Panc1 (cell line): ENCODE measurements at regions not wholly inside any gene's neighbourhood (a gene's known extent, or its start where the extent isn't known, plus 50 kb on each side); places are given as distances from the start of the nearest gene placed in this dataset.

Source experiments
- ATAC-seq: fragments of 200-7000 bp; cut with Tn5 transposase; 2 replicates; pipeline ENCODE4 v1.9.1; 2020; ENCODE audit warnings: mild to moderate bottlenecking, moderate library complexity
- BruUV-seq: library from RNA; stranded (reverse); fragments of 400-500 nt; replicated peaks from 2 replicates; lab custom pipeline; 2021; lab: Mats Ljungman, UMichigan
- CTCF ChIA-PET: fragments of 300-600 bp; sonication (Branson Sonifier 250); formaldehyde crosslinking; loops from one replicate; lab custom pipeline; 2022; ENCODE audit warnings: antibody characterized with exemption; lab: Charles Lee
- POLR2A ChIA-PET: fragments of 300-600 bp; sonication (Branson Sonifier 250); formaldehyde crosslinking; loops from one replicate; lab custom pipeline; 2022; ENCODE audit warnings: antibody characterized with exemption; lab: Charles Lee
- DNase-seq: peaks from one replicate; pipeline ENCODE4 v3.0.0-alpha.2; 2010; ENCODE audit warnings: low read depth, low spot score
- H3K27ac ChIP-seq: 2 replicates; pipeline ENCODE4 v1.5.1; 2011; ENCODE audit warnings: mild to moderate bottlenecking, low read length, inconsistent platforms
- H3K27me3 ChIP-seq: fragments of 200-500 bp; sonication (Bioruptor generic); 2 replicates; pipeline ENCODE4 v1.6.0; 2014; ENCODE audit warnings: low read length, inconsistent platforms; ENCODE audit not compliant: control insufficient read depth, insufficient read depth
- H3K36me3 ChIP-seq: fragments of 200-500 bp; sonication (Bioruptor generic); 2 replicates; pipeline ENCODE4 v1.5.1; 2014; ENCODE audit warnings: inconsistent platforms, mild to moderate bottlenecking, low read length, moderate library complexity; ENCODE audit not compliant: control insufficient read depth, insufficient read depth
- H3K4me1 ChIP-seq: 2 replicates; pipeline ENCODE4 v1.5.1; 2011; ENCODE audit warnings: inconsistent platforms, mild to moderate bottlenecking, low read length, moderate library complexity; ENCODE audit not compliant: control insufficient read depth, insufficient read depth
- H3K4me3 ChIP-seq, 2 experiments: 2 replicates each; pipeline ENCODE4 v1.5.1; 2011 to 2012; ENCODE audit warnings: low read depth in 2 of 2, low read length in 2 of 2, mild to moderate bottlenecking in 2 of 2, inconsistent platforms in 1 of 2, moderate library complexity in 1 of 2
- H3K9me3 ChIP-seq: fragments of 200-500 bp; sonication (Bioruptor generic); 2 replicates; pipeline ENCODE4 v1.5.1; 2014; ENCODE audit warnings: low read depth, mild to moderate bottlenecking, inconsistent platforms, low read length, moderate library complexity; ENCODE audit not compliant: control insufficient read depth, insufficient read depth
- CTCF ChIP-seq: fragments of 450-650 bp; IDR thresholded peaks from 2 replicates; pipeline ENCODE4 v1.5.1; 2017; ENCODE audit warnings: mild to moderate bottlenecking
- POLR2AphosphoS5 ChIP-seq: IDR thresholded peaks from 2 replicates; pipeline ENCODE4 v1.6.1; 2012; ENCODE audit warnings: mild to moderate bottlenecking, low read depth, low read length, moderate library complexity
- REST ChIP-seq, 2 experiments: IDR thresholded peaks; 2 replicates each; pipeline ENCODE4 v1.6.1; 2011 to 2012; ENCODE audit warnings: low read depth in 2 of 2, control low read depth in 1 of 2, low read length in 1 of 2, mild to moderate bottlenecking in 1 of 2, moderate library complexity in 1 of 2; ENCODE audit not compliant: insufficient read depth in 1 of 2
- SIN3A ChIP-seq: IDR thresholded peaks from 2 replicates; pipeline ENCODE4 v1.6.1; 2012; ENCODE audit warnings: low read depth, mild to moderate bottlenecking, low read length, moderate library complexity, borderline replicate concordance; ENCODE audit not compliant: insufficient read depth
- TCF7L2 ChIP-seq: IDR thresholded peaks from 2 replicates; pipeline ENCODE4 v1.6.1; 2011; ENCODE audit warnings: mild to moderate bottlenecking, low read depth, low read length, inconsistent platforms
- in situ Hi-C: cut with HindIII; loops from 2 replicates; pipeline ENCODE4 v1.10.0; 2016; ENCODE audit warnings: low sequenced_read_pairs, low pct_unique_long_range_greater_than_20kb
- intact Hi-C: fragments of 100-400 bp; cut with micrococcal nuclease; formaldehyde crosslinking; loops from one replicate; pipeline ENCODE4 v1.10.0; 2022; ENCODE audit not compliant: unreplicated experiment

GRCh38 chr20:48217190-48217589 is 431.9 kb upstream of the SULF2 start:
- Histone ChIP-seq H3K36me3 (no peaks in the 10 kb centered on the region), H3K27me3 (no peaks in the 10 kb centered on the region), H3K9me3 (no peaks in the 10 kb centered on the region), H3K4me3 (no peak overlapping the region), H3K27ac (no peak overlapping the region), H3K4me1 (no peaks in the 10 kb centered on the region)
- DNase-seq (no peak), ATAC-seq (no peak)
- BruUV-seq: no TSS peak
- no peak for TF ChIP-seq POLR2AphosphoS5
- no peak for TF ChIP-seq CTCF
- no peak for TF ChIP-seq SIN3A
- TF ChIP-seq TCF7L2: no peak
- no peak for TF ChIP-seq REST (IDR thresholded peaks at IDR 0.05; ENCODE audit: insufficient read depth in 1 of 2, low read depth in 2 of 2, low read length in 1 of 2)
- intact Hi-C loops: no loop called here
- CTCF ChIA-PET: no interaction called here
- POLR2A ChIA-PET: no interaction called here
- in situ Hi-C loops: no loop called here

- no peak for TF ChIP-seq TCF7L2
- TF ChIP-seq REST (IDR thresholded peaks at IDR 0.05; ENCODE audit: insufficient read depth in 1 of 2, low read depth in 2 of 2, low read length in 1 of 2): no peak
- no peak for TF ChIP-seq POLR2AphosphoS5
- no peak for TF ChIP-seq CTCF
- TF ChIP-seq SIN3A: no peak
- in situ Hi-C loops: no loop called here
- Histone ChIP-seq H3K9me3 (no peaks in the 10 kb centered on the region), H3K27ac (no peak overlapping the region), H3K4me3 (no peak overlapping the region), H3K36me3 (no peaks in the 10 kb centered on the region), H3K27me3 (no peaks in the 10 kb centered on the region), H3K4me1 (no peaks in the 10 kb centered on the region)
- ChIA-PET CTCF (no interaction called here), POLR2A (no interaction called here)
- BruUV-seq: no TSS peak
- no peak for ATAC-seq
- DNase-seq: no peak
- intact Hi-C loops: no loop called here
Observed at GRCh38 chr20:48215536-48215935, 430.3 kb upstream of the SULF2 start.
